ENCODE measurements at regions not wholly inside any gene's neighbourhood (a gene's known extent, or its start where the extent isn't known, plus 50 kb on each side); places are given as distances from the start of the nearest gene placed in this dataset.

GRCh38 chr1:5419501-5419900, 572.7 kb downstream of the NPHP4 start:
- no peak for DNase-seq (ENCODE audit: low read depth)

DNA sequence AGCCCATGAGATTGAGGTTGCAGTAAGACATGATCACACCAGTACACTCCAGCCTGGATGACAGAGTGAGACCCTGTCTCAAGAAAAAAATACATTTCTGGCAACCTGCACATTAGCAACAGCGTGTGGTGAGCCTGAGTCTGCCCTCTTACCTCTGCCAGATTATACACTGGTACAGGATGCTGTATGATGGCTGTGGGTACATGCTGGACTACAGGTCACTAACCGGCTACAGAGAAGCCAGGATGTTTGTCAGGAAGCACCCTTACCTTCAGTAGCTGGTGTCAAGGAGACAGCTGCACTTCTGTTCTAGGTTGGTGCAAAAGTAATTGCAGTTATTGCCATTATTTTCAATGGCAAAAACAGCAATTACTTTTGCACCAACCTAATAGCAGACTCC, 575.7 kb downstream of the NPHP4 start:
- no peak for DNase-seq (ENCODE audit: low read depth)

GRCh38 chr1:5415606-5416005, 576.6 kb downstream of the NPHP4 start:
- no peak for DNase-seq (ENCODE audit: low read depth)

GRCh38 chr1:5410652-5411051, 581.6 kb downstream of the NPHP4 start:
- DNase-seq (ENCODE audit: low read depth), result no peak

DNA sequence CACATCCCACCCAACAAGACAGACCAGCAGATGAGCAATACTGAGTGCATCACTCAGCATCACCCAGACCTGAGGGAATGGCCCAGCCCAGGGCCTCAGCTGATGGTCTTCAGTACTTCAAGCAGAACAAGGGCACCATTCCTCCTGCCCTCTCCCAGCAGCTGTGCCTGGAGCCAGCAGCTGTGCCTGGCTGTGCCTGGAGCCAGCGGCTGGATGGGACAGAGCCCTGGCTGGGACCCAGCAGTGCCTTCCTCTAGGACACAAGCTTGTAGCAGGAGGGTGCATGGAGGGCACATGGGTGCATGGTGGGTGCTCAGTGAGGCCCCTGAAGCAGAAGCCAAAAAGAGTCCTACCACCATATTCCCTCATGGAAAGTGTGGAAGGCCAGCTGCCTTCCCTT, 583.8 kb downstream of the NPHP4 start:
- no peak for DNase-seq (ENCODE audit: low read depth)

DNA sequence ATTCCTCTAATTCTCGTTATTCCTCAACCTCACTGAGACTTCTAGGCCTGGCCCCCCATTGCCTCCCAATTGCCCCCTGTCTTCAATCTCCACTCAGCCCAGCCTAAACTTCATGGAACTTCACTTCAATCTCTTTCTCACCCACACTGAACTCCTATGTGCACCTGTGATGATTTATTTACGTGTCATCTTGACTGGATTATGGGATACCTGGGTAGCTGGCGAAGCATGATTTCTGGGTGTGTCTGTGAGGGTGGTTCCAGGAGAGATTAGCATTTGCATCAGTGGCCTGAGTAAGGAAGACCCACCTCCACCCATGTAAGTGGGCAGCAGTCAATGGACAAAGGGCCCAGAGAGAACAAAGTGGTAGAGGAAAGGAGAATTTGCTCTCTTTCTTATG, 587.0 kb downstream of the NPHP4 start:
- DNase-seq (ENCODE audit: low read depth), result no peak

- DNase-seq (ENCODE audit: low read depth), result no peak
Measured at GRCh38 chr1:5404412-5405203, 587.6 kb downstream of the NPHP4 start.

- DNase-seq (ENCODE audit: low read depth), result no peak
Measured at GRCh38 chr1:5403935-5404334, 588.3 kb downstream of the NPHP4 start.

DNA sequence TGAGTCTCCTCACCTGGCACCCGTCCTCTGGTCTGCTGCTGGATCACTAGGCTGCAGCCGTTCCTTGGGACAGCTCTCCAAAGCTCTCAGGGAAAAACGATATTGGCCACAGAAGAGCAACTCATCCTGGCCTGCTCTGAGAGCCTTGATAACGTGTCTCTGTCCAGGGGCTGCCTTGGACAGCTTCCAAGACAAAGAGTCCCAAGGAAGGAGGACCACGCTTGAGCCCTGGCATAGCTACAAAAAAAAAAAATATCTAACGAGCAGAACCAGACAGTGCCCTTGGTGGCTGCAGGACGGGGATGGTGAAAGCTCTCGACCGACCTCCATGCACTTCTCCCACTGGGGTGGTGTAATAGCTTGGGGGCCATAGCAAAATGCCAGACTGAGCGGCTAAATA, 589.6 kb downstream of the NPHP4 start:
- no peak for DNase-seq (ENCODE audit: low read depth)

DNA sequence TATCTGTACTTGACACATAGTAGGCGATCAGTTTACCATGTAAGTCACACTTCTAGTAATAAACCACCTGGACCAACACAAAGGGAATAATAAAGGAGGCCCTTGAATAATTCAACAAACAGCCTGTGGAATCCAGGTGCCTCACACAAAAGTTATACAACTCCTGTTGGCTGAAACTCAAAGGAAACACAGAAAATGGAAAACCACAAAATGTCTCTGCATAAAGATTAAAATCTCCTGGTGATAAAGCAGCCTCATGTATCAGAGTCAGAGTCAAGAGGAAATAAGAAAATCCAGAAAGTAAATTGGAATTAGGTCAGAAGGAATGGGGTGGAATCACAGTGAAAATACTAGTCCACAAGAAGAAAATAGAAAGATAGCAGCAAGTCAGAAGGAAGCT, 592.5 kb downstream of the NPHP4 start:
- no peak for DNase-seq (ENCODE audit: low read depth)

DNA sequence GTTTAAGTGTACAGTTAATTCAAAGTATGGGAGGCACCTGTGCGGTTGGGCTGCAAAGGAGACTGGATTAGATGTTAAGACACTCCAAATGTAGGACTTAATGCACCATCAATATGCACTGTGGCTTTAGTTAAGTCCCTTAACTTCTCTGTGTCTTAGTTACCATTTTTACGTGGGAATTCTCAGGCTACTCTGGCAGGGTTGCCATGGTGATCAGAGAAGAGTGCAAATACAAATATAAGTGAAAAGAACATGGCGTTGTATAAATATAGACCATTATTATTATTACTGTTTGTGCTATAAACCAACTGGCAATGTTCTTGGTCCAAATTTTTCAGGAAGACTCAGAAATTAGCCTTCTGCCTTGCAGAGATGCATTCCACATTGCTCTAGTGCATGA, 595.6 kb downstream of the NPHP4 start:
- no peak for DNase-seq (ENCODE audit: low read depth)

GRCh38 chr1:5394111-5394510, 598.1 kb downstream of the NPHP4 start:
- DNase-seq (ENCODE audit: low read depth), result no peak

DNA sequence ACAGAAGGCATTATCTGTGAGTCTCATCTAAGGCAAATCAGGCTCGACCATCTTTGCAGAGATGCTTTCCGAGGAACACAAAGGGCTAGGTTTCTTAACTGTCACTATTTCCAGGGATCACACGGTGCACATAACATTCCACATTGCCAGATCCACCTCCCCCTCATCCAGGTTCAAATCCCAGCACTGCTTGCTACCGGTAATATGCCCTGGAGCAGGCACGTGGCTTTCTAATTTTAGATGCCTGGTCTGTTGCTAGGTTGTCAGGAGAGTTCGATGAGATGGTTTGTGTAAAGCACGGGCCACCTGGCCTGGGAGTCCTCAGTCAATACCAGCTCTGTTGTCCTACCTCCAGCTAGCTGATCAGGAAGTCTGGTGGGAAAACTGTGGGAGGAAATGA, 598.6 kb downstream of the NPHP4 start:
- no peak for DNase-seq (ENCODE audit: low read depth)

DNA sequence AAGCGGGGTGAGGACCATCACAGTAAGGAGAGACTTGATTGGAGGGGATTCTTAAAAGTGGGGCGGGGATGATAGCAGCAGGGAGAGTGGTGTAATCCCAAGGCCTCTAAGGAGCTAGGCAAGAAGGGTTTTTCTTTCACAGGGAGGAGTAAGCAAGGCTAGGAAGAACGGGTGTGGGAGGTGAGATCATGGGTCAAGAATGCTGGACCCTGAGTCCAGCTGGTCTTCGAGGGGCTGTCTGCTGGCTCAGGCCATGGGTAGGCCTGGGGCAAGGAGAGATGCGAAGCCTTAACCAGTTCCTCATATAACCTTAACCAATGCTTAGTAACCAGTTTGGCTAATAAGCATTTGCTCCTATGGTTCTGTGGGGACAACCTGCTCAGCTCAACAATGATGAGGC, 599.1 kb downstream of the NPHP4 start:
- no peak for DNase-seq (ENCODE audit: low read depth)

GRCh38 chr1:5391725-5392124, 600.5 kb downstream of the NPHP4 start:
- DNase-seq (ENCODE audit: low read depth), result no peak

GRCh38 chr1:5390504-5390903, 601.7 kb downstream of the NPHP4 start:
- DNase-seq (ENCODE audit: low read depth), result no peak

- DNase-seq (ENCODE audit: low read depth), result no peak
Measured at GRCh38 chr1:5389101-5389885, 602.9 kb downstream of the NPHP4 start.

GRCh38 chr1:5388622-5389021, 603.6 kb downstream of the NPHP4 start:
- no peak for DNase-seq (ENCODE audit: low read depth)

GRCh38 chr1:5386371-5386770, 605.9 kb downstream of the NPHP4 start:
- no peak for DNase-seq (ENCODE audit: low read depth)

DNA sequence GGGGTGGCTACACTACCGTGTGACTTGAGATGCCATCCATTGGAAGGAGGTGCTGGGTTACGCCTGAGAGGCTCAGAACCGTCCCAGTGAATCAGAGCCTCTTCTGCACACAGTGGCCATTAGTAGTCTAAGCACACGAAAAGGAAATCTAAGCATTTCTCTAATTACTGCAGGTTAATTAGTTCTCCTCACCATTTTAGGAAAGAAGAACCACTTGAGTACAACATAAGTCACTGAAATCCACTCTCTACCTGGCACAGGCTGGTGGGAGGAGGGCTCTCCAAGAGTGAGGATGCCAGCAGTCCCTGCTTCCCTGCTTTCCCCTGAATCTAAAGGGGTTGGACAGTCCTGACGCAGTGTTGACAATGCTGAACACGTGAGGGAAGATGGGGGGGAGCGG, 606.3 kb downstream of the NPHP4 start:
- DNase-seq (ENCODE audit: low read depth), result no peak

DNA sequence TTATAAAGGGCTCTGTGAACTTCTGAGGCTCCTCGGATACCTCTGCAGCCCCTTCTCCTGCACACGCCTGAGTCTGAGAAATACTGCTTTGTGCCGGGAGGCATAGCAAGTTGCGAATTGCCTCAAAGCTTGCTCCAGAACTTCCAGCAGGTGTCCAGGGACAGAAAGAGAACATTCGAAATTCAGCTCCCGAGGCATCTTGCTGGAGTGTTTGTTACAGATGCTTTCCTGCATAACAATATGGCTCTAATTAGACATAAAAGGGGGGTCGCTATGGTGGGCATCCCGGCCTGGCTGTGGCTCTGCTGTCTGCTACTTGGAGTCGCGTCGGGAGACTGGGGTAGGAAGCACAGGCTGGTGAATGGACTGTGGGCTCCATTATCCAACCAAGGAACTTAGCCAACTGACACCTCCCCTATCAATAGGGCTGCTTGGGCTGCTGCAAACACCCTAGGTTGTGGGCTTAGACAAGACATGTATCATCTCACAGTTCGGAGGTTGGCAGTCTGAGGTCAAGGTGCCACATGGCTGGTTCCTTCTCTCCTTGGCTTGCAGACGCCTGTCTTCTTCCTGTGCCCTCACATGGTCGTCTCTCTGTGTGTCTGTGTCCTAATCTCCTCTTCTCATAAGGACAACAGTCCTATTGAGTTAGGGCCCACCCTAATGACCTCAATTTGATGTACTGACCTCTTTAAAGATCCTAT, 607.0 kb downstream of the NPHP4 start:
- no peak for DNase-seq (ENCODE audit: low read depth)

GRCh38 chr1:5381491-5381890, 610.7 kb downstream of the NPHP4 start:
- no peak for DNase-seq (ENCODE audit: low read depth)

- no peak for DNase-seq (ENCODE audit: low read depth)
Measured at GRCh38 chr1:5379176-5379759, 613.0 kb downstream of the NPHP4 start.
